PC-3 (cell line): ENCODE measurements at regions not wholly inside any gene's neighbourhood (a gene's known extent, or its start where the extent isn't known, plus 50 kb on each side); places are given as distances from the start of the nearest gene placed in this dataset.

Source experiments
- CTCF ChIP-seq: fragments of 300-600 bp; sonication (generic); conservative IDR thresholded peaks from 2 replicates; pipeline ENCODE4 v1.5.1; 2017; ENCODE audit warnings: antibody characterized with exemption, low read depth, mild to moderate bottlenecking, low read length
- EZH2 ChIP-seq: fragments of 300-600 bp; sonication (generic); IDR thresholded peaks from one replicate; pipeline ENCODE4 v1.6.1; 2017; ENCODE audit warnings: antibody characterized with exemption, mild to moderate bottlenecking, low read length; ENCODE audit not compliant: unreplicated experiment
- EZH2phosphoT487 ChIP-seq: fragments of 300-600 bp; sonication (generic); IDR thresholded peaks from 2 replicates; pipeline ENCODE4 v1.6.1; 2018; ENCODE audit warnings: mild to moderate bottlenecking, antibody characterized with exemption, low read length, borderline replicate concordance

DNA sequence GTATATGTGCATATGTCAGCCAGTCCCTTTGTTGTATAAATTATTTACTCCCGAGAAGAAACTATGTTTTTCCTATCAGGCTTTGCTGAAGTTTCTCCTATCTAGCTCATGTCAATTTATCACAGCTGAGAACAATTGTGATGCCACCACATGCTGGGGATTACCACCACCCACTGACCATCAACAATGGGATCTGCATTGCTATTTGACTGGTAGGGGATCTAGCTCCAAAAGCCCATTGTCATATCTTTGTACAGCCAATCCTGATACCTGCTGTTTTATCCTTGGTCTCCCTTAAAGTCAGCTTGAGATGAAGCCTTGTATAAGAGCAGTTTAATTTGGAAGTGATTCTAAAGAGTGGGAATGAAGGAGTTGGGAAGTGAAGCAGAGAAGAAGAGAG lies 53.9 kb upstream of the KCNN2 start:
- TF ChIP-seq CTCF (no peak), EZH2 (no peak), EZH2phosphoT487 (no peak)
